HCT116 (cell line): ENCODE measurements at regions not wholly inside any gene's neighbourhood (a gene's known extent, or its start where the extent isn't known, plus 50 kb on each side); places are given as distances from the start of the nearest gene placed in this dataset.

Experiments
- CTCF ChIP-seq, 3 experiments: fragments of 200-600 bp in 1 of 3; sonication (generic) in 1 of 3; IDR thresholded peaks in 2 of 3; conservative IDR thresholded peaks in 1 of 3; 2 replicates each; pipeline ENCODE4 v1.5.1; 2012 to 2017; ENCODE audit warnings: low read depth in 2 of 3, low read length in 2 of 3, antibody characterized with exemption in 1 of 3, borderline replicate concordance in 1 of 3, control low read depth in 1 of 3, mild to moderate bottlenecking in 1 of 3, mixed read lengths in 1 of 3, mixed run types in 1 of 3, moderate library complexity in 1 of 3; ENCODE audit not compliant: insufficient read depth in 1 of 3
- EZH2phosphoT487 ChIP-seq: fragments of 200-600 bp; IDR thresholded peaks from 2 replicates; pipeline ENCODE4 v1.6.1; 2018; ENCODE audit warnings: antibody characterized with exemption, borderline replicate concordance
- POLR2AphosphoS5 ChIP-seq: IDR thresholded peaks from 2 replicates; pipeline ENCODE4 v1.6.1; 2011; ENCODE audit warnings: mild to moderate bottlenecking, low read depth, low read length, moderate library complexity
- REST ChIP-seq: IDR thresholded peaks from 2 replicates; pipeline ENCODE4 v1.6.1; 2012; ENCODE audit warnings: low read depth

- TF ChIP-seq CTCF (IDR thresholded peaks at IDR 0.05 in 2 of 3, conservative IDR thresholded peaks at IDR 0.05 in 1 of 3; ENCODE audit: borderline replicate concordance in 1 of 3, insufficient read depth in 1 of 3, low read depth in 2 of 3, low read length in 2 of 3) (no peak), REST (no peak), POLR2AphosphoS5 (no peak), EZH2phosphoT487 (no peak)
Observed at GRCh38 chr18:24868760-24869237, 408.4 kb downstream of the HRH4 start.
